ENCODE measurements at regions not wholly inside any gene's neighbourhood (a gene's known extent, or its start where the extent isn't known, plus 50 kb on each side); places are given as distances from the start of the nearest gene placed in this dataset.
"Not testable (repeated sequence)": the region's sequence is repeated elsewhere in the genome, so short reads cannot be mapped to it uniquely, and the experiment has no call there.

DNA sequence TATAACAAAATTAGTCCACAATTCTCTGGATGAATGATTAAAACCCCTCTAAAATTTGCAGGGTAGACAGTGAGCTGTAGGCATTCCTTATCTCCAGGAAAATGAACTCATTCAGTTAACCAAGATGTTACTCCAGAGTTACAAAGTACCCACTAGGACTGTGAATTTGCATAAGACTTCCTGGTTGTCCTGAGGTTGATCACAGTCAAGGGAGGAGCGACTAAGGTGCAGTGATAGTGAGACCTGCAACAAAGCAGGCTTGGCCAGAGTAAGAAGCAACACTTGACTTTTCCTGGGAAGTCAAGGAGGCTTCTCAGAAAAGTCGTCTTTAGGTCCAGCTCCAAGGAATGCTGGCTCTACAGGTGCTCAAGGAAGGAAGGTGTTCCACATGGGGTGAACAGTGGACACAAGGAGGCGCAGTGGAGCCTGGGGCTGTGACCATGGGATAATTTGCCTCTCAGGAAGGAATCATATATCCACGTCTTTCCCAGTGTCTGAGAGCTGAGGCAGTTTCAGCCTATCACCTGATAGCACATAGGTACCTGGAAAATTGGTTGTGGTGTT, 821.1 kb upstream of the EEF2KMT start:
- DNase-seq, result no peak

- no peak for DNase-seq
Observed at GRCh38 chr16:5917436-5918195, 820.0 kb upstream of the EEF2KMT start.

DNA sequence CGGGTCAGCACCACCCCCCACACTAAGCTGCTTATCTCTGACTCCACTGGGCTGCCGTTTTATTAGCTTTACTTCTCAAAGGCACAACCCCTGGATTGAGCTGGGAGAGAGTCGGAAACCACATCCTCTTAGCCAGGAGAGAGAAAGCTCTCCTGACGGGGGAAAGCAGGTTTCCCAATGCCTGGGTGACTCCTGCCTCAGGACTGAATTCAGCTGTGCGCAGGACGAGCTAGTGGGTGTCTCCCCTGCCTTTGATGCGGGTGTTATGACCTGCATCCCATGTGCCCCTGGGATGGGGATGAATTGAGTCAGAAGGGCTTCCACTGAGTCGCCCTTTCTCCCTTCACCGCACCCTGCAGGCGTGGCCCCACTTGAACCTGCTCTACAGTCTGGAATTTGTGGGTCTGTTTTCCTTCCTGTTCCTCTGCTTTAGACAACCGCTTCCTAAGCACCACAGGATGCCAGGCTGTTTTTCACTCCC, 819.2 kb upstream of the EEF2KMT start:
- DNase-seq, result no peak

- DNase-seq, result no peak
Observed at GRCh38 chr16:5911241-5911640, 813.6 kb upstream of the EEF2KMT start.

DNA sequence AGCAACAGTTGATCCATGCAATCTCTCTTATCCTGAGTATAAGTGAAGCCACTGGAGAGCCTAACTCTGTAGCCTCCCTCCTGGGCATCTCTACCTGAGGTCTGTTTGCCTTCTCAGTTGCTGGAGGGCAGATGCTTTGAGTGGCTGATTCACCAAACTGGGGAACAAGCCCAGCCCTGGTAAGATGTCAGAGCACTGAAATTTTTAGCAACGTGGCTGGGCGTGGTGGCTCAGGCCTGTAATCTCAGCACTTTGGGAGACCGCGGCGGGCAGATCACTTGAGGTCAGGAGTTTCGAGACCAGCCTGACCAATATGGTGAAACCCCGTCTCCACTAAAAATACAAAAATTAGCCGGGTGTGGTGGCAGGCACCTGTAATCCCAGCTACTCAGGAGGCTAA, 812.0 kb upstream of the EEF2KMT start:
- not testable (repeated sequence) for DNase-seq

DNA sequence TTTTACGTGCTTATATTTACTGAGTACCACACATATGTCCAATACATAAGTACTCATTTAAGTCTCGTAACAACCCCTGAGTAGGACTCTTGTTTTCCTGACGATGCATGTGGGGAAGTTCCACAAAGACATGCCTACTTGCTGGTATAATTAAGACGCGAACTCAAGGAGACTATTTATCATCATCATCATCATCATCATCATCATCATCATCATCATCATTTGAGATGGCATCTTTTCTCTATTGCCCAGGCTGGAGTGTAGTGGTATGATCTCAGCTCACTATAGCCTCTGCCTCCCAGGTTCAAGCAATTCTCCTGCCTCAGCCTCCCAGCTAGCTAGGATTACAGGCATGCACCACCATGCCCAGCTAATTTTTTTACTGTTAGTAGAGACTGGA, 809.9 kb upstream of the EEF2KMT start:
- no peak for DNase-seq

DNA sequence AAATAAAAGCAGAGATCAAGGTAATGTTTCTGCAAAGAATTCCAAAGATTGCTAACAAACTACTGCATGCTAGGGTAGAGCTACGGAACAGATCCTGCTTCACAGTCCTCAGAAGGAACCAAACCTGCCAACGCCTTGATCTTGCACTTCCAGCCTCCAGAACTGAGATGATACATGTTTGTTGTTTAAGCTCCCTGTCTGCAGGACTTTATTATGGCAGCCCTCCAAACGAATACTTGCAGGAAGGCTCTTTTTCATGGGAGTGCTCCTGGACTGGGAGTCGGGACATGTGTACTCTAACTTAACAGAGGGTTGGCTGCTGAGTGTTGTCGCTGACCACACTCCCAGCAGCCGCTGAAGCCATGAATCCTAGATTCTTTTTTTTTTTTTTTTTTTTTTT, 808.8 kb upstream of the EEF2KMT start:
- DNase-seq, result no peak

GRCh38 chr16:5905935-5906334, 808.3 kb upstream of the EEF2KMT start:
- DNase-seq, result no peak

- no peak for DNase-seq
Observed at GRCh38 chr16:5903832-5904231, 806.2 kb upstream of the EEF2KMT start.

- DNase-seq, result no peak
Observed at GRCh38 chr16:5903153-5903552, 805.6 kb upstream of the EEF2KMT start.

- DNase-seq, result no peak
Observed at GRCh38 chr16:5900046-5900445, 802.5 kb upstream of the EEF2KMT start.

DNA sequence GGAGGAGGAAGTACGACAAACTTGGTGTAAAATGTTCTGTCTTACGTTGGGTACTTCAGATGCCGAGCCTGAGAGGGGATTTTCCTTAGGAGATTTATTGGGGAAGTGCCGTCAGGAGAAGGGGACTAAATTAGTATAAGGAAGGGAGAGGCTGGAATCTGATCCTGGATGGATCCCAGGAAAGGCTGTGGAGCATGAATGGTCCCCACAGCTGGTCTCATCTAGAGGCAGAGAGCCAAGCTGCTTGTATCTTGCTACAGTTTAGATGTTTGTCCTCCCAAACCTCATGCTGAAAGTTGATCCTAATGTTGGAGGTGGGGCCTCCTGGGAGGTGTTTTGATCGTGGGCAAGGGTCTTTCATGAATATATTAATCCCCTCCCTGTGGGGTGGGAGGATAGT, 798.4 kb upstream of the EEF2KMT start:
- DNase-seq, result no peak

- DNase-seq, result no peak
Observed at GRCh38 chr16:5895137-5895536, 797.5 kb upstream of the EEF2KMT start.

GRCh38 chr16:5891296-5891695, 793.7 kb upstream of the EEF2KMT start:
- no peak for DNase-seq

DNA sequence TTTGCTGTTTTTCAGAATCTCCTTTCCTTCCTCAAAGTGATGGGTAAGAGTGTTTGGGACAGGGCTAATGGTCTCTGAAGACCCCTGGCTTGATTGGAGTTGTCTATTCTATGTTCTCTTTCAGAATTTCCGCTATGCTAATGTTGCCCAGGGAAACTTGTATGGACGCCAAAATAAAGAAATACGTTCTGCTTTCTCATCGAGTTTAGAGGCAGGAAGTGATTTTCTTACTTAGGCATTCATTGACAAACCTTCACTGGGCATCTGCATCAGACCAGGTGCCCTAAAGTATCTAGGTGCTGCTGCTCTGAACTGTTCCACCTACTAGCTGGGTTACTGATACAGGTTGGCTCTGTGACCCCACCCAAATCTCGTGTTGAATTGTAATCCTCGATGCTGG, 787.9 kb upstream of the EEF2KMT start:
- DNase-seq, result no peak

GRCh38 chr16:5884996-5885395, 787.4 kb upstream of the EEF2KMT start:
- no peak for DNase-seq

- no peak for DNase-seq
Observed at GRCh38 chr16:5884339-5884738, 786.7 kb upstream of the EEF2KMT start.

- DNase-seq, result no peak
Observed at GRCh38 chr16:5882087-5882640, 784.6 kb upstream of the EEF2KMT start.

GRCh38 chr16:5875416-5875815, 777.8 kb upstream of the EEF2KMT start:
- DNase-seq, result no peak

- no peak for DNase-seq
Observed at GRCh38 chr16:5874899-5875298, 777.3 kb upstream of the EEF2KMT start.

DNA sequence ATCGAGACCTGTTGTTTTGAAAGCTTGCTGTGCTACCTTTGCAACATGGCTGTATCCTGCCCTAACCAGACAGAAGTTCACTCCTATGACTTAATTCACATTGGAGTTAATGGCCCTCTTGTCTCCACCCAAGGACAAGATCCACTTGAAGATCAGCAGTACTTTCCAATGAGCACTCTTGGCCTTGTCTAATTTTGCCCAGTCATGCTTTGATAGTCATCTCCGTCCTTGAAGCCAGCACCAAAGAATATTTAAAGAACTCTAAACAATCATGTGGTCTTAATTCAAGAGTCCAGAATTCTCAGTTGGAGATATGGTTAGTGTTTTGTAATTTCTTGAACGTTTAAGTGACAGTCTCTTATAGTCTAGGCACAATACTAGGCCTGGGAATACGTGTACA, 775.6 kb upstream of the EEF2KMT start:
- DNase-seq, result no peak

GRCh38 chr16:5870886-5871691, 773.5 kb upstream of the EEF2KMT start:
- DNase-seq, result no peak

- no peak for DNase-seq
Observed at GRCh38 chr16:5867250-5867649, 769.7 kb upstream of the EEF2KMT start.

DNA sequence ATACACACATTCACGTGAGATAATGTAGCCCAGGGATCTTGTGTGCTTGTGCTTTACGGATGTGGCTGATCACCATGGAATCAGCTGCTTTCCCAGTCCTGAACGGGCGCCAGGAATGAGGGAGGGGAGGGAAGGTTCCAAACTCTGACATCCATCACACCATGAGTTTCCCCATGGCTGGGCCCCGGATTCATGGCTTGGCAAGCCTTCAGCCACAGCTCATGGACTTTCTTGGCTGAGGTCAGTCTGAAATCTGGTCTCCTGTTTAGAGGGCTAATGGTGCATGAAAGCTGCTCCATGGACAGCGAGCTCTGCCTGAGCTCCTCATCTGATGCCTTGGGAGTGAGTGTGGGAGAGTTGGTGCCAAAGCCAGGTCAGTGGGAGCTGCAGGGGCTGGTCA, 767.6 kb upstream of the EEF2KMT start:
- no peak for DNase-seq
